Islet of Langerhans (tissue), 1 donor: ENCODE measurements at regions not wholly inside any gene's neighbourhood (a gene's known extent, or its start where the extent isn't known, plus 50 kb on each side); places are given as distances from the start of the nearest gene placed in this dataset.

Experiments used
- FAIRE-seq: peaks from one replicate; lab custom pipeline; 2011; peaks lifted over from hg19 to GRCh38; lab: Jason Lieb, UNC

DNA sequence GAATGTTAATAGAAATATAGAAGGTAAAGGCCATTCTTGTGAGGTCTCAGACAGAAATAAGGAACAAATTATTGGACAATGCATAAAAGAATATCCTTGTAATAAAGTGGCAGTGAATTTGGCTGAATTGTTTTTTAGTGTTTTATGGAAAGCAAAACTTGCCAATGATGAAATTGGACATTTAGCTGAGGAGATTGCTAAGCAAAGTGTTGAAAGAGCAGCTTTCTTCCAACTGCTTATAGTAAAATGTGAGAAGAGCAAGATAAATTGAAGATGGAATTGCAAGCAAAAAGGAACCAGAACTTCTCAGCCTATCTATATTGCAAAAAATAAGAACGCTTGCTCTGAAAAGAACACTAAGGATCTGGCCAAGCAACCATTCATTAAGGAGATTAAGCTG lies 245.7 kb downstream of the MREG start:
- FAIRE-seq: no peak

DNA sequence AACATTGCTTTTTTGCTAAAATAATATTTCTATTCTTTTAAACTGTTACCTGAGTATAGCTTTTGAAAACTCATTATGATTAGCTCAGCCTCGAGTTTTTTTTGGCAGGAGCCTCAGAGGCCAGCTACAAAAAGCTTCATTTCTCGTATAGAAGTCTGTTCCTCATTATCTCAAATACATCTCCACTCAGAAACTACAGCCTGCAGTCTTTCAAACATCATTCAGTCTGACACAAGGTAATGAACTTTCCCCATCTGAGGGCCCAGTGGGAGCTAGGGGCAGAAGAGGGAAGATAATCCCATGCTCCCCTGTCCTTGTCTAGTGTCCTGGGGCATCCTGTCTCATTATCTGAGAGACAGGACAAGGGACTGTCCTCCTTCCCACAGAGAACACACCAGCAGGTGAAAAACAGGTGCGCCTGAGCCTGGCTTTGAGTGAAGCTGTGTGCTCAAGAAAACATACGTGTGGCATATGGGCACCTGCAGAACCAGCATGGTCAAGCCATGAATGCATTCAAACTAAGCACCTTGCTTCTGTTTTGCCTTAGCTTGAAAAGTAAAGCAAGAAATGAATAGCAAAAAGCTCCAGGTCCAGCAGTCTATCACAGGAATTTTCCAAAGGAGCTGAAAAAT lies 247.5 kb downstream of the MREG start:
- no peak for FAIRE-seq

DNA sequence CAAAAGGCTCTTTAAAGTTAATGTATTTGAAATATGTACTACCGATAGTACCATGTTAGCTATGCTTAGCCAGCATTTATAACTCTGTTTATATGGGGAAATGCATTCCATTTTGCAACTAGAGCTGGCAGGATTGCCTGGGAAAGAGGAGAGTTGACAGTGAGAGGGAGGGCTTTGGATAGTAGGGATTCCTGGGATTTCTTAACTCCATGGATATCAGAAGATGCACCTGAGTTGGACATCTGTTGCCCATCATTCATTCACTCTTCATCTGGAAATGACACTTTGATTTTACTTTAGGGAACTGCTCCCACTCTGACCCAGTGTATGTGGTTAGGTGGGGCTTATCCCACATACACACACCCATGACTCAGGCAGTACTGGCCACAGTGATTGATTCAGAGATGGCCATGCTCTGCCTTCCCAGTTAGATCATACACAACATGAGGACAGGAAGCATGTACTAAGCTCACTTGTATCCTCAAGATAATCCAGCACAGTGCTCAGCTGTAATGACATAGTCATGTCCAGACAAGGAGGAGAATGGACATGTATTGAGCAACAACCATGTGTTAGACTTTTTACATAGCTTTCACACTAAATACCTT lies 248.8 kb downstream of the MREG start:
- FAIRE-seq: no peak

DNA sequence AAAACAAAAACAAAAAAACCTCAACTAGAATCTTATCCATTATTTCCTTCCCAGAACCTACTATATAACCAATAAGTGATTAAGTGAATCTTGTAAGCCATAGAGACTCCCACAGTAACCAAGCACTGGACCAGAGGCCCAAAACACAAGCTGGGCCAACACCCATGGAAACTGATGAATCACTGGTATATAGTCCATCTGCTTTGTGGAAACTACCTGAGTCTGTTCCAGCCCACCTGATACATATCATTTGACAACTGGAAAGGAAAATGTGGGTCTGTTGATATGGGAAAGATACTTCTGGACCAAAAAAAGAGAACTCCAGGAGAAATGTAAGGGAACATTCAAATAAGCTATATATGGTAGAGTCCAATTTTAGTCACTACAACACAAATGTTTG lies 252.8 kb downstream of the MREG start:
- FAIRE-seq: no peak

DNA sequence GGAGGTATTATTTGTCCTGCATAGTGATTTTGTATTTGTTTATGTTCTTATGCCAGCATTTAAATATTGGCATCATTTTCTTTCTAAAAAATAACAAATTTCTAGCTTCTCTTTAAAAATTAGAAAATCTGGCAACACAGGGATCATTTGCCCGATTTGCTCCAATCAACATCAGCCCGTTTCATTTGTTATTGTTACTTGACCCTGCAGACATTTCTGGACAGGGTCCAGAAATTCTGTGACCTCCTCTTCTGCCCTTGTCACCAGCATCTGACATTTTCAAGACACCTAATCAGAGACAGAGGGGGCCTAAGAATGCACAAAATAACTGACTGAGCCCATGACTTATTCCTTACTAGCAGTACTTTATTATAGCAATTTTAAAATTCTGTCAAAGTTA lies 253.3 kb downstream of the MREG start:
- no peak for FAIRE-seq

DNA sequence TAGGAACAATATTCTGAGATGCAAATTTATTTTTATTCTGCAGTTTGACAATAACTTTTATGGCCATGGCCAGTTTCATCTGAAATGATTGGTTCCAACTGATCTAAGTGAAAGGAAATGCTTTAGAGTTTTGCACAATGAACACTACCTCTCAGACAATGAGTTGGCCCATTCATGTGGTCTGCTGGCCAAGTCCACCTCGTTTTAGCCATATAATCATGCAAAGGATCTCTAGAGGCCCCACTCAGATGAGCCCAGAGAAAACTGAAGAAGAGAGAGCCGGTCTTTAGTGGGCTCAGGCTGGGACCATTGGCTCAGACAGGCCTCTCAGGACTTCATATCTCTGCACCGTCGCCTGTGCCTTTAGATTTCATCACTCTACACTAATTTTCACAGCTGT lies 254.7 kb downstream of the MREG start:
- no peak for FAIRE-seq

DNA sequence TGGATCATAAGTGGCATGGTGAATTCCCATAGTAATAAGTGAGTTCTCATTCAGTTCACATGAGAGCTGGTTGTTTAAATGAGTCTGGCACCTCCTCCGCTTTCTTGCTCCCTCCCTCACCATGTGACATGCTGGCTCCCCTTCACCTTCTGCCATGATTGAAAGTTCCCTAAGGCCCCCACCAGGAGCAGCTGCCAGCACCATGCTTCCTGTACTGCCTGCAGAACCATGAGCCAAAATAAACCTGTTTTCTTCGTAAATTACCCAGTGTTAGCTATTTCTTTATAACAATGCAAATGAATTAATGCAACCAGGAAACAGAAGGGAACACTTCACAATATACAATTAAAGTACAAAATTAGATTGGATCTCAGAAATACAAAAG lies 257.0 kb downstream of the MREG start:
- no peak for FAIRE-seq

DNA sequence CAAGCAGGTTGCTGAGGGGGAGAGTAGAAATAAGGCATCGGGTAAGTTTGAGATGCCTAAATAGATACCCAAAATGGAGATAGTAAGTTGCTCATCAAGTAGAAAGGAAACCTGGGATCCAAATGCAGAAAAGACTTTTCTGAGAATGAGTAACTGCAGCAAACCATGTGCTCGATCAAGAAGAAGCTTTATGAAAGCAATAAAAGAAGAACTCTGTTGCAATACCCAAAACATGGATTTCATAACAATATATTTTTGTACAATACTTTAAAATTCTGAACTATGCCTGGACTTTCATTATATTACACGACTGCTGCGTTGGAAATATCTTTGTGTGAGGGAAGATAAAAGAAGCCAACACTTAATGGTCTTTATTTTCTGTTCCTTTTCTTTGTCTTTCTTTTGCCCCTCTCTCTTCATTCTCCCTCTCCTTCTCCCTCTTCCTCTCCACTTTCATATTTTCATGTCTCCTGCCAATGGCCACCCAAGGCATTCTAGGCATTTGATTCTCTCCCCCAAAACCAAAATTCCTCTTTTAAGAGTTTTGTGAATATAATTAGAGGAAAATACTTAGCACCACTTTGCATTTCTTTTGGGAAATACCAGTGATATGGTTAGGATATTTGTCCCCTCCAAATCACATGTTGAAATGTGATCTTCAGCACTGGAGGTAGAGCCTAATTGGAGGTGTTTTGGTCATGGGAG lies 257.6 kb downstream of the MREG start:
- no peak for FAIRE-seq

DNA sequence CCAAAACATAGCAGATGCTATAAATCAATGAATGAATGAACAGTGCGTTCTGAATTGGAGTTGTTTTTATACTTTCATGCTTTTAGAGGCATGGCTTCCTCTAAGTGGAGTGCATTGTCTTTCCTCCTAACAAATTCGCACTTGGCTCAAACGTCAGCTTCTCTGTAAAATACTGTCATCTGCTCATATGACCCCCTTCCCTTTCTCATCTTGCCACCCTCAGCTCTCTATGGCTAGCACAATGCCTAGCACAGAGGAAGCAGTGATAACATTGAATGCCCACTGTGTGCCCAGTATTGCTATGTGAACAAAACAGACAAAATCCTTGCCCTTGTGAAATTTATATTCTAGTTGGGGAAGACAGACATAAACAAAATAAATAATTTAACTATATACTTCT lies 258.8 kb downstream of the MREG start:
- FAIRE-seq: no peak

DNA sequence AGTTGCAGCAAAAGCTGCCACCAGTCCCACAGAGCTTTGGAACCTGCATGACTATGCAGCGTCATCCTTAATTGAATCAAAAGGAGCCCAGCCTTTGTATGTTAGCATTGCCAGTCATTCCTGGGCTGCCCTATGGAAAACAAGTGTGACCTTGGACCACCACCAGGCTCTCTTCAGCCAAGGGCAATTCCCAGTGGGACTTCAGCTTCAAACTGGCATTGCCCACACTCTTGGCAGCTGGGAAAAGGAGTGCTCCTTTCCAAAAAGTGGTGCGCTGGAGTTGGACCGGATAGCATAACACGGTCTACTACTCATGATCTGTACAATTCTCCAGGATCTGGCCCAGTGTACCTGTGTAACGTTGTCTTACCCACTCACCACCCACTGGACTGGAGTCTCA lies 259.5 kb downstream of the MREG start:
- FAIRE-seq: no peak

DNA sequence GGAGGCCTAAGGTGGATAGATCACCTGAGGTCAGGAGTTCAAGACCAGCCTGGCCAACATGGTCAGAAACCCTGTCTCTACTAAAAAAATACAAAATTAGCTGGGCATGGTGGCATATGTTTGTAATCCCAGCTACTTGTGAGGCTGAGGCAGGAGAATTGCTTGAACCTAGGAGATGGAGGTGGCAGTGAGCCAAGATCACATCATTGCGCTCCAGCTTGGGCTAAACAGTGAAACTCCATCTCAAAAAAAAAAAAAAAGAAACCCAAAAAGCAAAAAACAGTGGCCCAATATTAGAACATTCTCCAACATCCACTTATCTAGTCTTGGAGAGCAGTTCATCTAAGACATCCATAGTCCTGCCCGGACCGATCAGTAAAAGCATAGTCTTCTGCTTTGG lies 260.4 kb downstream of the MREG start:
- no peak for FAIRE-seq

DNA sequence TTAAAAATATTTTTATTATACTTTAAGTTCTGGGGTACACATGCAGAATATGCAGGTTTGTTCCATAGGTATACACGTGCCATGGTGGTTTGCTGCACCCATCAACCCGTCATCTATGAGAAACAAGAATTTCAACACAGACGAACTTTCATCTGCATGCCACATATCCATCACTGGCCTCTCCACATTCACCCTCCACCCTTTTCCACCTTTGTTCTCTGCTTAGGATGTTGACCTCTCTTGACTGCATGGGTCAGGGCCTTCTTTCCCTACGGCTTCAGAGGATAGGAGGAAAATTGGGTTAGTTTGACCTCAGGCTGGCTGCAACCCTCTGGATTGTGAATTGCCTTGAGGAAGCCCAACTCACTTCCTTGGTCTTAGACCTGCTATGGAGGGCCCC lies 260.9 kb downstream of the MREG start:
- FAIRE-seq: no peak

DNA sequence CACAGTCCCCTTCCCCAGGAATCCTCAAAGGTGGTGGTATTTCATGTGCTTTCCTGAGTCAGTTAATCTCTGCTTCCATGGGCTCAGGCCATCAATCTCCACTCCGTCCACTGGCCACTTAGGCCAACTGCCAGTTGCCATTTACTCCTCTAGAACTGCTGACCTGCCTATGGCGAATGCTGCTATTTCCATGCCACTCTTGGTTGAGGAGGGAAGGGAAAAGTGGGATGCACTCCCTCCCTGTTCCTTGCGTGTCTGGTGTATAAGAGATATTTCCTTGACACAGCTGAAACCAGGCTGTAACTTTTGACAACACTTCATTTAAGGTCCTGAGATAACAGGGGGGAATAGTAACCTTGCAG lies 261.5 kb downstream of the MREG start:
- no peak for FAIRE-seq

DNA sequence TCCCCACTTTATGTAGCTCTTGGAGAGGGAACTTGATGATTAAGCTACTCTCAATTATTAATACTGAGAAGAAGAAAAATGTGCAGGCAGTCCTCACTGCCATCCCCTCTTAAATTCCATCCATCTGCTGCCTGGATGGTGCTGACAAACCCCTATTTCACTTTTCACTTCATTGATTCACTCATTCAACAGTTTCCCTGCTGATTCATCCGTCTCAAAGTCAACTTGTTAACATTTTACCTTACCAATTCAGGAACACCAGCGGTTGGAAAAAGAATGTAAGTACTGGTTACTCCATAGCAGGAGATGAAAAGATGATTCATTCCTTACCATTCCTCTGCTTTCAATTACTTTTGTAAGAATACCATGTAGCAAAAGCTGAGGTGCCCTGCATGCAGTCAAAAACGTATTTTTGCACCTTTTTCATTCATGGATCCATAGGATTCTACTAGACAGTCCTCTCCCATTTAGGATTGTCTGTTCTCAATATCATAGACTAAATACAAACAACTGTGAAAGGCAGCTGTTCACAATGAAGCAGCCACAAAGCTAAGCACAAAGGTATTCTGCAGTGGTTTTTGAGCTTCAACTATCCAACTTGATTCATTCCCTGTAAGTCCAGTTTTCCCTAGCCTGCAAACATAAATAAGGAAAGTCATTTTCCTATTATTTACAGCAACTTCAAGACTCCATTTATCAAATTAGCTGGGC lies 262.0 kb downstream of the MREG start:
- FAIRE-seq: no peak

DNA sequence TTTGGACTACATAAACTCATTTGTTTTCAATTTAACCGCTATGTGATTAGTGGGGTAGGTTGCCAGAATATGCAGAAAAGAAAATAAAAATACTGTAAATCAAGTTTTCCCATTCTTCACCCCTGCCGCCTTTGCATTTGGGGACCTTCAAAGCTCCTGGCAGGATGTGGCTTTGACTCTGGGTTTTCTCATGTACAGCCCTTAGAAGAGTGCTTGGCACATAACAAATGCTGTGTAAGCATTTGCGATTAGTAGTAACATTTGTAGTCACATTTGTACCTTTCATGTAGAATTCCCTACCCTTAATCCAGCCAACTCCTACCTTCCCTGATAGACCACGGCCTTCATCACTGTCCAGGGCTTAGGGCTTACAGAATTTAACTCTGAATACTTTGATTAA lies 262.6 kb downstream of the MREG start:
- FAIRE-seq: no peak

DNA sequence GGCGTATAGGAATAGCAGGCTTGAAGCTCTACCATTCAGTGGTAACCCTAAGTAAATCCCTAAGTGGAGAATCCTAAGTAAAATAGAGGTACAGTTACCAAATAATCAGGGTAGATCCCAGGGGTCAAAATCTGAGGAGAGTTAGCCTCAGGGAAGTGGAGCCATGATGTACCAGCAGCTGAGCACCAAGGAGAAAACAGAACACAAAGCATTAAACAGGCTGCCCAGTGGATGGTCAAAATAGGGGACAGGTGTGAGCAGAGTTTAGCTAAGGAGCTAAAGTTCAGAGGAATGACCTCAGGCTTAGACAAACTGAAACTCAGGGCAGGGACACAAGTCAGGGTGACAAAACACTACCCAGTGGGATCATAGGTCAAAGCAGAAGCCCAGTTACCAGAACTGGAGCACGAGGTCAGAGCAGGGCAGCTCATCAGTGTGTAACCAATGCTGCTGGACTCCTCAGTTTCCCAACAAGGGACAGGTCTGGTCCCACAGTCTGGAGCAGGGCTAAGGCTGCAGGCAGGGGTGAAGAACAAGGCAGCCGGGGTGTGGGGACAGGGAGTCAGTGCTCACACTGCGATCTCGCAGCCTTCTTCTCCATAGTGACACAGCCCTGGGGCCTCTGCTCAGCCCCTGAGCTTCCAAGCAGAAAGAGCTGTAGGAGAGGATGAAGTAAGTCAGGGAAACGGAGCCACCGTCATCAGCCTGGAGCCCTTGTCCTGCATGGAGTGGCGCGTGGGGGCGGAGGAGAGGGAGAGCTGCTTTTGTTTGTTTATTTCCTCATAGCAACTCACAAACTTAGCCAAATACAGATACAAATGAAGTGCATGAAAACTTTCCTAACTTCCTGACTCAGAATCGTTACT lies 264.0 kb downstream of the MREG start:
- FAIRE-seq: no peak

DNA sequence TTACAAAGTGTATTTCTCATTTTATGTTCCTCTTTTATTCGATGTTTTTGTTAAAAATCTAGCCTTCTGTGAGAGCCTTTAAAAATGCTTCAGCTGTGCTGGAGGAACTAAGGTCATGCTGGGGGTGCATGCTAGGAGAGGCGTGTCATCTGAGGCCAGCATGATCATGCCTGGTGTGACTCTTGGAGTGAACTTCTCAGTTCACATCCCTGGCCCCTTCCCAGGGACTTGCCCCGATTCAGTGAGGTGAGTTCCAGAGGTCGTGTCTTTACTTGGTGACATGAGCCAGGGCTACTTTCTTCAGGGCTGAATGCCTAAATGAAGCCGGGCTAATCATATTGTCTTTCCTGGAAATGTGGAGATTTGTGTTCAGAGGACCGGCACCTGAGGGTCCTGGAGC lies 264.9 kb downstream of the MREG start:
- FAIRE-seq: no peak

DNA sequence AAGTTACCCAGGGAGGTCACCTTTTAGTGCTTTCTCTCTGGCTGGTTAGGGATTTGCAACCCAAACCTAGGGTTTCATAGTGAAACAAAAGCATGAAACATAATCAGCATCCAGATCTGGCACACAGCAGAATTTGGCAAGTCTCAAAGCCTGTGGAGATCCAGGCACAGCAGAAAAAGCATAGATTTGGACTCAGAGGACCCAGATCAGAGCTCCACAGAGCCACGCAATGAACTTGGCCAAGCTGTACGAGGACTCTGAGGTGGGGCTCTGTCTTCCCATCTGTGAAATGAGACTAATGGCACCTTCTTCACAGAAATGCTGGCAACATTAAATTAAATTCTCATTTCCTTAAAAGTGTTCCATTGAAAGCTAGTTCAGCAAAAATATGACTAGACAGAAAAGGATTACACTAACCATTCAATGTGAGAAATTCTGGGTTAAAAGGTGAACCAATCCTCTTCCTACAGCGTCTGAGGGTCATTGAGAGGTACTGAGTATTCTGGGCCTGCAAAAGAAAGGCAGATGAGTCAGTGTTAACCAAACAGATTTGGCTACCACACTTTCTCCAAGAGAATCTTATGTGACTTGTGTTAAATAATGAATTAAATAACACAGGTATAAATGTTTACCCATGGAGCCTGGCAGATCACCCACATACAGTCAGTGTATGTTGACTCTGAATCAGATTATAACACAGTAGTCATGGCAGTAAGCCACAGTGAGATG lies 266.3 kb downstream of the MREG start:
- FAIRE-seq: no peak

DNA sequence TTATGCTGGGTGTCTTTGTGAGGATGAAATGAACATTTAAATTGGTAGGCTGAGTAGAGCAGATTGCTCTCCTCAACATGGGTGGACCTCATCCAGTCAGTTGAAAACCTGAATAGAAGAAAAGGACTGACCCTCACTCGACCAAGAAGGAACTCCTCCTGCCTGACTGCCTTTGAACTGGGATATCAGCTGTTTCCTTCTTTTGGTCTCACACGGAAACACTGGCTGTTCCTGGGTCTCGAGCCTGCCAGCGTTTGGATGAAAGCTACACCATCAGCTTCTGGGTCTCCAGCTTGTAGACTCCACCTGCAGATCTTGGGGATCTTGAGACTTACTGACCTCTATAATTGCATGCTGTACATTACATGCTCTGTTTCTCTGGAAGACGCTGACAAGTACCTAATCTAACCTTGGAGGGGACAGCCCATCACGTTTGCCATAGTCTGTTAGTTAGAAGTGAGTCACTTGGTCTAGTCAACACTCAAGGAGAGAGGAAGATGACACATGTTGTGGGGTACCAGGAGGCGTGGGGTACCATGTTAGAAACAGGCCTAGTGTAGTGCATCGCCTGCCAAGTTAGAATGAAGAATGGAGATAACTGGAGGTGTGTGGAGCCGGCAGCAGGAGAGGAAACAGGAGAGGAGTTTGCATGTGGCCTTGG lies 267.0 kb downstream of the MREG start:
- no peak for FAIRE-seq

DNA sequence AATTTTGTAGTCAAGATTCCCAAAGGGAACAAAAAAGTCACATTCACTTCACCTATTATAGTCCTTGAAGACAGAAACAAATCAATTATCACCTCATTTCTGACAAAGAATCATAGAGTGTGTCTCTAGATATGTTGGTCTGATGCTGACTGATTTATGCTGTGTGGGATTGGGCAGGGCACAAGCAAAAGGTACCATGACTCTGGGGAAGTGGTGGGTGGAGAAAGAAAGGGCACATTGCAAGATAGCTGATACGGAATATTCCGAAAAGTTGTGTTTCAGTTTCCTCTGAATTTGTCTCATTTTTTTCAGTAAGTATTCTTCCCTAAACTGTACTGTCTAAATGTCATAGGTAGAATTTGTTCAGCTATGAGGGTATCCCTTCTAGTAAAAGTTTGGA lies 268.0 kb downstream of the MREG start:
- FAIRE-seq: no peak

DNA sequence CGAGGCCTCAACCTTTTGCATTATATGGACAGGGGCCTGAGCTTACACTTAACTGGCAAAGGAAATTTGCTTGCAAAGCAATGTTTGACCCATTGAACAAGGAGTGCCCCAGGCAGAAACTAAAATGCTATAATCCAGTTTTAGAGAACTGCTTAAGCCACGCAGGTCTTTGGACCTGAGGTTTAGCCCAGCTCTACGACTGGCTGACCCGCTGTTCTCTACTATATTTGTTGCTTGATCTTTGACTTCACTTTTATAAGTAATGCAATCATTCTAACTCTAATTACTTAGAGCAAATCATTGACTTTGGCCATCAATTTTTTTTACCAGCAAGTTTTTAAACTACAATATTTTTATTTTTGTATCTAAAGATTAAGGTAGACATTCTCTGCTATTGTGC lies 268.8 kb downstream of the MREG start:
- no peak for FAIRE-seq
